Sigmoid colon (tissue), 6 donors: ENCODE measurements at regions not wholly inside any gene's neighbourhood (a gene's known extent, or its start where the extent isn't known, plus 50 kb on each side); places are given as distances from the start of the nearest gene placed in this dataset.
"Not testable (repeated sequence)": the region's sequence is repeated elsewhere in the genome, so short reads cannot be mapped to it uniquely, and the experiment has no call there.

Experiments used
- DNase-seq: peaks from one replicate; pipeline ENCODE4 v3.0.0-alpha.2; 2019
- H3K27ac ChIP-seq, 4 donors: fragments of 200-600 bp; sonication (generic); one replicate each; pipeline ENCODE4 v1.5.1; 2016 to 2019; ENCODE audit warnings: mild to moderate bottlenecking in 1 of 4
- H3K27me3 ChIP-seq, 3 donors: fragments of 200-600 bp; sonication (generic); one replicate each; pipeline ENCODE4 v1.5.1; 2019; ENCODE audit warnings: mild to moderate bottlenecking in 1 of 3
- H3K36me3 ChIP-seq, 4 donors: fragments of 200-600 bp; sonication (generic); one replicate each; pipeline ENCODE4 v1.5.1; 2016 to 2019
- H3K4me1 ChIP-seq, 4 donors: fragments of 200-600 bp; sonication (generic); one replicate each; pipeline ENCODE4 v1.5.1; 2017 to 2019
- H3K4me3 ChIP-seq, 4 donors: fragments of 200-600 bp; sonication (generic); one replicate each; pipeline ENCODE4 v1.5.1; 2017 to 2019; ENCODE audit warnings: mild to moderate bottlenecking in 2 of 4, moderate library complexity in 1 of 4
- H3K9me3 ChIP-seq, 4 donors: fragments of 200-600 bp in 3 of 4; sonication (generic) in 3 of 4; one replicate each; pipeline versions ENCODE4 v1.5.1 to v1.6.1; 2013 to 2019
- EP300 ChIP-seq, 4 donors: sonication (generic); formaldehyde crosslinking; IDR thresholded peaks; one replicate each; pipeline ENCODE4 v1.6.1; 2017; ENCODE audit warnings: antibody characterized with exemption in 4 of 4
- POLR2A ChIP-seq, 2 donors: fragments of 450-650 bp; IDR thresholded peaks; one replicate each; pipeline ENCODE4 v1.6.1; 2016; ENCODE audit warnings: antibody characterized with exemption in 2 of 2, mild to moderate bottlenecking in 2 of 2, moderate library complexity in 2 of 2
- POLR2AphosphoS5 ChIP-seq, 4 donors: sonication (generic); formaldehyde crosslinking; IDR thresholded peaks; one replicate each; pipeline ENCODE4 v1.6.1; 2017; ENCODE audit warnings: antibody characterized with exemption in 4 of 4
- WGBS, 2 donors: extraction: QIAGEN DNeasy Blood & Tissue Kit; methylation state at CpG; one replicate each; pipeline ENCODE4 v1.1.7; 2013; 5-methylcytosine and 5-hydroxymethylcytosine counted together
- intact Hi-C: fragments of 100-400 bp; cut with DNase I; formaldehyde crosslinking; loops from one replicate; pipeline ENCODE4 v1.15.1; 2023
- TF ChIP-seq, protein P1 (sequence below), 4 experiments: fragments of 450-650 bp in 3 of 4; fragments of 200-600 bp in 1 of 4; IDR thresholded peaks; one replicate each; pipeline ENCODE4 v1.5.1; 2016 to 2019; ENCODE audit warnings: antibody characterized with exemption in 4 of 4, mild to moderate bottlenecking in 3 of 4, moderate library complexity in 2 of 4
- donor health status: healthy with polysubstance abuse.
- donor health status: healthy.

DNA sequence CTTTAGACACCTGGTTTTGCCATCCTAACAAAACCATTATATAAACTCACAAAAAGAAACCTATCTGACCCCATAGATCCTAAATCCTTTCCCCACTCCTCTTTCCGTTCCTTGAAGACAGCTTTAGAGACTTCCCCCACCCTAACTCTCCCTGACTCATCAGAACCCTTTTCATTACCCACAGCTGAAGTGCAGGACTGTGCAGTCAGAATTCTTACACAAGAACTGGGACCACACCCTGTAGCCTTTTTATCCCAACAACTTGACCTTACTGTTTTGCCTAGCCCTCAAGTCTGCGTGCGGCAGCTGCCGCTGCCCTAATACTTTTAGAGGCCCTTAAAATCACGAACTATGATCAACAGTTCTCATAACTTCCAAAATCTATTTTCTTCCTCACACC, 254.9 kb upstream of the GULP1 start:
- H3K4me3 ChIP-seq, H3K9me3 ChIP-seq, H3K4me1 ChIP-seq, intact Hi-C loops, H3K36me3 ChIP-seq, H3K27ac ChIP-seq, DNase-seq, H3K27me3 ChIP-seq: not testable (repeated sequence)
- 88 to 89% methylated on average over 5 of the region's 5 CpGs for WGBS, 2 donors

DNA sequence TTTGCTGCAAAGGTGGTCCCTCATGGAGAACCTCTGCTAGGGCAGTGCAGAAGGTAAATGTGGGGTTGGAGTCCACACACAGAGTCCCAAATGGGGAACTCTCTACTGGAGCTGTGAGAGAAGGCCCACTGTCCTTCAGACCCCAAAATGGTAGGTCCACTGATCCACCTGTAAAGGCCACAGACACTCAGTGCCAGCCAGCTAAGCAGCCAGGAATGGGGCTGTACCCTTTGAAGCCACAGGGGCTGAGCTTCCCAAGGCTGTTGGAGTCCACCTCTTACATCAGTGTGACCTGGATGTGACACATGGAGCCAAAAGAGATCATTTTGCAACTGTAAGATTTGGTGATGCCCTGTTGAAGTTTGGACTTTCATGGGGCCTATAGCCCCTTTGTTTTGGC, 252.4 kb upstream of the GULP1 start:
- Histone ChIP-seq H3K4me1 (no peaks in the 10 kb centered on the region), H3K27ac (no peak overlapping the region), H3K36me3 (no peaks in the 10 kb centered on the region), H3K4me3 (no peak overlapping the region), H3K9me3 (no peaks in the 10 kb centered on the region), H3K27me3 (no peaks in the 10 kb centered on the region)
- no peak for DNase-seq
- intact Hi-C loops: no loop called here
- TF ChIP-seq EP300 (IDR thresholded peaks at IDR 0.05) (no peak), POLR2AphosphoS5 (IDR thresholded peaks at IDR 0.05) (no peak), POLR2A (IDR thresholded peaks at IDR 0.05) (no peak)
- TF ChIP-seq, protein P1, sequence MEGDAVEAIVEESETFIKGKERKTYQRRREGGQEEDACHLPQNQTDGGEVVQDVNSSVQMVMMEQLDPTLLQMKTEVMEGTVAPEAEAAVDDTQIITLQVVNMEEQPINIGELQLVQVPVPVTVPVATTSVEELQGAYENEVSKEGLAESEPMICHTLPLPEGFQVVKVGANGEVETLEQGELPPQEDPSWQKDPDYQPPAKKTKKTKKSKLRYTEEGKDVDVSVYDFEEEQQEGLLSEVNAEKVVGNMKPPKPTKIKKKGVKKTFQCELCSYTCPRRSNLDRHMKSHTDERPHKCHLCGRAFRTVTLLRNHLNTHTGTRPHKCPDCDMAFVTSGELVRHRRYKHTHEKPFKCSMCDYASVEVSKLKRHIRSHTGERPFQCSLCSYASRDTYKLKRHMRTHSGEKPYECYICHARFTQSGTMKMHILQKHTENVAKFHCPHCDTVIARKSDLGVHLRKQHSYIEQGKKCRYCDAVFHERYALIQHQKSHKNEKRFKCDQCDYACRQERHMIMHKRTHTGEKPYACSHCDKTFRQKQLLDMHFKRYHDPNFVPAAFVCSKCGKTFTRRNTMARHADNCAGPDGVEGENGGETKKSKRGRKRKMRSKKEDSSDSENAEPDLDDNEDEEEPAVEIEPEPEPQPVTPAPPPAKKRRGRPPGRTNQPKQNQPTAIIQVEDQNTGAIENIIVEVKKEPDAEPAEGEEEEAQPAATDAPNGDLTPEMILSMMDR (IDR thresholded peaks at IDR 0.05): no peak

DNA sequence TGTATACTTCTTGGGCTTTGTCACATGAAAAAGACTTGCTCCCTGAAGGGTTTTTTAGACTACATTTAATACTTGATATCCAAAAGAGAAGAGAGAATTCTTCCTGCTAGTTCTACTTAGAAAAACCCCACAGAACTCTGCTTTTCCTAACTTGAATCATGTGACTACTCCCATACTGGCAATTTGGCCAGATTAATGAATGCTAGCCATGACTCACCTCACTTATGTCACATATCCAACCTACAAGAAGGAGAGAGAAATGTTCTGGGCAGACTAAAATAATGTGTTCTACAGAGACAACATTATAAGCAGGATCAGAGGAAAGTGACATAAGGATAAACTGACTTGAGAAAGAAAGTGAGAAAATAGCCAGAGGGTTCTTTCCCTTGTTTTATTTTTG, 249.3 kb upstream of the GULP1 start:
- no peaks in the 10 kb centered on the region for H3K27me3 ChIP-seq
- H3K9me3 ChIP-seq: no peaks in the 10 kb centered on the region
- no peak for TF ChIP-seq POLR2A (IDR thresholded peaks at IDR 0.05)
- TF ChIP-seq, protein P1 (IDR thresholded peaks at IDR 0.05): no peak
- TF ChIP-seq POLR2AphosphoS5 (IDR thresholded peaks at IDR 0.05): no peak
- no peak for TF ChIP-seq EP300 (IDR thresholded peaks at IDR 0.05)
- H3K27ac ChIP-seq: no peak overlapping the region
- intact Hi-C loops: no loop called here
- no peak overlapping the region for H3K4me3 ChIP-seq
- no peak for DNase-seq
- no peaks in the 10 kb centered on the region for H3K36me3 ChIP-seq
- no peaks in the 10 kb centered on the region for H3K4me1 ChIP-seq

DNA sequence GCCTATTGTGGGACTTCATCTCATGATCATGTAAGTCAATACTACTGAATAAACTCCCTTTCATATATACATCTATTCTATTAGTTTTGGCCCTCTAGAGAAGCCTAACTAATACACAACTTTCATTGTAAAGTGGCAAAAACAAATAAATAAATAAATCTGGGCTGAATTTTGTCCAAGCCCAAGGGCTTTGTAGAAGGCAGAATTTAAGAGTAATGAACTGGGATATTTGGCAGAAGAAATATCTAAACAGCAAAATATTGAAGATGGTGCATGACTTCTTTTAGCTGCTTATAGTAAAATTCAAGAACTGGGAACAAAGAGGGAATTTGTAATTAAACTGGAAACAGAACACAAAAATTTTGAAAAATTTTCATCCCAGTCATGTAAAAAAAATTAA, 246.7 kb upstream of the GULP1 start:
- Histone ChIP-seq H3K27me3 (no peaks in the 10 kb centered on the region), H3K36me3 (no peaks in the 10 kb centered on the region), H3K27ac (no peak overlapping the region), H3K9me3 (no peaks in the 10 kb centered on the region), H3K4me3 (no peak overlapping the region), H3K4me1 (no peaks in the 10 kb centered on the region)
- TF ChIP-seq, protein P1 (IDR thresholded peaks at IDR 0.05): no peak
- TF ChIP-seq POLR2AphosphoS5 (IDR thresholded peaks at IDR 0.05) (no peak), EP300 (IDR thresholded peaks at IDR 0.05) (no peak), POLR2A (IDR thresholded peaks at IDR 0.05) (no peak)
- DNase-seq: no peak
- intact Hi-C loops: no loop called here

DNA sequence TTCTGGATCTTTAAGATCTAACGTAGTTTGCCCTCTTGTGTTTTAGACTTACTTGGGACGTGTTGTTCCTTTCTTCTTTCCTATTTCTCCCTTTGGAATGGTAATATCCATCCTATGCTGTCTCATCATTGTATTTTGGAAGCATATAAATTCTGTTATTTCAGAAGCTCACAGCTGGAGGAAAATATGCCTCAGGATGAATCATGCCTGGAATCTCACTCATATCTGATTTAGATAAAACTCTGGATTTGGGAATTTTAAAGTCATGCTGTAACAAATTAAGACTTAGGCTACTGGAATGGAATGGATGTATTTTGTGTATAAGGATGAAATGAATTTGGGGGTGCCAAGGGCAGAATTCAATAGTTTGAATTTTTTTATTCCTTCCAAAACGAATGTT, 245.2 kb upstream of the GULP1 start:
- 84 to 85% methylated on average over 3 of the region's 3 CpGs for WGBS, 2 donors
- H3K4me3 ChIP-seq: no peak overlapping the region
- no peak overlapping the region for H3K27ac ChIP-seq
- no peaks in the 10 kb centered on the region for H3K9me3 ChIP-seq
- no peak for DNase-seq
- H3K36me3 ChIP-seq: no peaks in the 10 kb centered on the region
- intact Hi-C loops: no loop called here
- no peaks in the 10 kb centered on the region for H3K4me1 ChIP-seq
- no peaks in the 10 kb centered on the region for H3K27me3 ChIP-seq
- TF ChIP-seq POLR2A (IDR thresholded peaks at IDR 0.05): no peak
- TF ChIP-seq EP300 (IDR thresholded peaks at IDR 0.05): no peak
- TF ChIP-seq, protein P1 (IDR thresholded peaks at IDR 0.05): no peak
- no peak for TF ChIP-seq POLR2AphosphoS5 (IDR thresholded peaks at IDR 0.05)
